ENCODE measurements at regions not wholly inside any gene's neighbourhood (a gene's known extent, or its start where the extent isn't known, plus 50 kb on each side); places are given as distances from the start of the nearest gene placed in this dataset.

DNA sequence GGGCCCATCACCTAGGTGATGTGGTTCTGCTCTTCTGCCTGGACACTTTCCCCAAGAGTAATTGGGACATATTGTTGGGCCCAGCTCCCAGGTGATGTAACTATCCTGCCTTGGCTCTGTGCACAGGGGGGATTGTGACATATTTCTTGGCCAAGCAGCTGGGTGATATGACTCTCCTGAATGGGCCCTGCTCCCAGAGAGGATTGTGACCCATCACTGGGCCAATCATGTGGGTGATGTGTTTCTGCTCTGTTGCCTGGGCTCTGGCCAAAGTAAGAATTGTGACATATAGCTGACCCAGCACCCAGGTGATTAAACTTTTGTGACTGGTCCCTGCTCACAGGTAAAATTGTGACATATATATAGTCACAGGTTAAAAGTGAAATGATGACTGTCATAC, 1904.9 kb downstream of the TP53TG3F start:
- ATAC-seq (peak; percentile 70), DNase-seq (ENCODE audit: low spot score) (peak; percentile 72)

DNA sequence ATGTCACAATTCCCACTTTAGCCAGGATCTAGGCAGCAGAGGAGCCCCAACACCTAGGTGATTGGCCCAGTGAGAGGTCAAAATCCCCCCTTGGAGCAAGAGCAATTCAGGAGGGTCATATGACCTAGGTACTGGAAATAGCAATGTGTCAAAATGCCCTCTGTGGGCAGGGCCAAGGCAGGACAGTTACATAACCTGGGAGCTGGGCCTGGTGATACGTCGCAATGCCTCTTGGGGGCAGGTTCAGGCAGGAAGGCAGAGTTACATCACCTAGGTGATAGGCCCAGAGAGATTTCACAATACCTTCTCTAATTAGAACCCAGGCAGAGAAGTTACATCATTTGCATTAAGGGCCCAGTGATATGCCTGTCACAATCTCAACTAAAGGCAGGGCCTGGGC, 1906.3 kb downstream of the TP53TG3F start:
- DNase-seq (ENCODE audit: low spot score) (peak; percentile 58), ATAC-seq (peak; percentile 45)

DNA sequence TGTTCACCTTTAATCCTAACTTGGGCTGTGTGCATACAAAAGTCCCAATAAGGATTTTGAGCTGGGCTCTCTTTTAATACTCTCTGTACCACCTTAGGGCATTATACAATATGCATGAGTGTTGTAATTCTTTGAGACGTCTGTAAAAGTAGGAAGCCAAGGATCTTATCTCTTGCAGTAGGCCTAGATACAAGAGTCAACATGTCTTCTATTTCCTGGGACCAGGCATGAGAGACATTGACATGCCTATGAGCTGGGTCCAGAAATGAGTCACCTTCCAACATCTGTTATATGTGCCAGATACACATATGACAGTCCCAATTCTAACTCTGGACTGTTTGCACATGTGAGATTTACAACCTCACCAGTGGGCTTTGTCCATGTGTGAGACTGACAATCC, 1911.2 kb downstream of the TP53TG3F start:
- DNase-seq (ENCODE audit: low spot score) (no peak), ATAC-seq (no peak)

DNA sequence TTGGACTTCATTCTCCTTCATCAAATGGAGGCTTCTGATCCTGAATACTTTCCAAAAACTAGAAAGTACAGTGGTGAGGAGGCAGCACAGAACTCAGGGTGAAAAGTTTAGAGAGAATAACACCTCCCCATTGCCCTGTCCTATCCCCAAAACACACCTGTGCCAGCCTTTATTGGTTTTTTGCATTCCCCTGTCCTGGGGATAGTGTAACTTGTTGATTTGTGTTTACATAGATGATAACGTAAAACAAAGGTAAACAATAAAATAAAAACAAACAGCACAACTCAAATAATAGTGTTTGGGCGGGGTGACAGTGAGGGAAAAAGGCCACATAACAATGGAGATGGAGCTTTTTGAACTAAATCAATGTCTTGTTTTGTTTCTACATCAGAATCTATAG, 1917.7 kb downstream of the TP53TG3F start:
- no peak for DNase-seq (ENCODE audit: low spot score)
- ATAC-seq: no peak

DNA sequence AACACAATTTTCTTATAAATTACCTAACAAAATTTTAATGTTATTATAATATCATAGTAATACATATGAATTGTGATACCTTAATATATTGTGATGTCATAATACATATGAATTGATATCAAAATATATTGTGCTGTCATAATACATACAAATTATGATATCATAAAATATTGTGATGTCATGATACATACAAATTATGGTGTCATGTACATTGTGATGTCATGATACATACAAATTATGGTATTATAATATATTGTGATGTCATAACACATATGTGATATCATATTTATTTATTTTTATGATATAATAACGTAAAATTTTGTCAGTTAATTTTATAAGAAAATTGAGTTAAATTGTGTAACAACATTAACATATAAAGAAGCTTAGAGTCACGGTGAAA, 1927.2 kb downstream of the TP53TG3F start:
- no peak for ATAC-seq
- DNase-seq (ENCODE audit: low spot score): no peak

DNA sequence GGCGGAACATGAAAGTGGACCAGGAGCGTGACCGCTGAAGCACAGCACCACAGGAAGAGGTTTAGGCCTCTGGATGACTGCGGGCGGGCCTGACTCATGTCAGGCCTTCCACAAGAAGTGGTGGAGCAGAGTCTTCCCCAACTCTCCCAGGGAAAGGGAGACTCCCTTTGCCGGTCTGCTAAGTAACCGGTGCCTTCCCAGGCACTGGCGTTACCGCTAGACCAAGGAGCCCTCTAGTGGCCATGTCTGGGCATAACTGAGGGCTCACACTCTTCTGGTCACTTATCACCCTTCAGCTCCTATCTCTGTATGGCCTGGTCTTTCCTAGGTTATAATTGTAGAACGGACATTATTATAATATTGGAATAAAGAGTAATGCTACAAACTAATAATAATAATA, 1931.9 kb downstream of the TP53TG3F start:
- DNase-seq (ENCODE audit: low spot score): peak; percentile 69
- ATAC-seq: peak; percentile 93

DNA sequence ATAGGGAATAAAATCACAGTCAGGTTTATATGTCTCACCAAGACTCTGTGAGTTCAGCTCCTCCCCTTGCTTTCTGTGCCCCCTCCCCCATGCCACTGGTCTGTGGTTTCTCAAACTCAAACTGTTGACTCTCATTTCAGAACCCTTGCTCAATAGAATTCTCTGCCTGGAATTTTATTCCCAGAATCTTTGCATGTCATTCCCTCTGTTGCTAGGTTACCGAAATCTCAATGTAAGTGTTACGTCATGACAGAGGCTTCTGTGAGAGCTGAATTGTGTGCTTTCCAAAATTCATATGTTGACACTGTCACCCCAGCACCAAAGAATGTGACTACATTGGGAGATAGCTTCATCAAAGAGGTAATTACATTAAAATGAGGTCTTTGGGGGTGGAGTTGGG, 1938.8 kb downstream of the TP53TG3F start:
- DNase-seq (ENCODE audit: low spot score) (no peak), ATAC-seq (no peak)

DNA sequence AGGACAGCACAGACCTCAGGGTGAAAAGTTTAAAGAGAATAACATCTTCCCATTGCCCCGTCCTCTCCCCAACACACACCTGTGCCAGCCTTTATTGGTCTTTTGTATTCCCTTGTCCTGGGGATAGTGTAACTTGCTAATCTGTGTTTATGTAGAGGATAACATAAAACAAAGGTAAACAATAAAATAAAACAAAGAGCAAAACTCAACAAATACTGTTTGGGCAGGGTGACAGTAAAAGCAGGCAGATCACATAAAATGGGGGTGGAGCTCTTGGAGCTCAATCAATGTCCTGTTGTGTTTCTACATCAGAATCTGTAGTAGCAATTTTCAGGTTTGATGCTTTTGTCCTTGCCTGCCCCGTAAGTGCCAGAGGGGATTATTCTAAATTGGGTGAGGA, 1939.7 kb downstream of the TP53TG3F start:
- ATAC-seq (no peak), DNase-seq (ENCODE audit: low spot score) (no peak)

DNA sequence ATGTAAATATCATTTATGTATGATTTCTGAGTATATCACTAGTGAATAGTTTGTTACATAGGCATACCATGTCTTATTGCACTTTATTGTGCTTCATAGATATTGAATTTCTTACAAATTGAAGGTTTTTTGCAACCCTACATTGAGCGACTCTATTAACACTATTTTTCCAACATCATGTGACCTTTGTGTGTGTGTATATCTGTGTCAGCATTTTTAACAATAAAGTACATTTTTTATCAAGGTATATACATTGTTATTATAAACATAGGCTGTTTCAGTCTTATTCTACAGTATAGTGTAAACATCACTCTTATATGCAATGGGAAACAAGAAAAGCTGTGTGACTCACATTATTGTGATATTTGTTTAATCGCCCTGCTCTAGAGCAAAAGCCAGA, 1944.9 kb downstream of the TP53TG3F start:
- no peak for DNase-seq (ENCODE audit: low spot score)

DNA sequence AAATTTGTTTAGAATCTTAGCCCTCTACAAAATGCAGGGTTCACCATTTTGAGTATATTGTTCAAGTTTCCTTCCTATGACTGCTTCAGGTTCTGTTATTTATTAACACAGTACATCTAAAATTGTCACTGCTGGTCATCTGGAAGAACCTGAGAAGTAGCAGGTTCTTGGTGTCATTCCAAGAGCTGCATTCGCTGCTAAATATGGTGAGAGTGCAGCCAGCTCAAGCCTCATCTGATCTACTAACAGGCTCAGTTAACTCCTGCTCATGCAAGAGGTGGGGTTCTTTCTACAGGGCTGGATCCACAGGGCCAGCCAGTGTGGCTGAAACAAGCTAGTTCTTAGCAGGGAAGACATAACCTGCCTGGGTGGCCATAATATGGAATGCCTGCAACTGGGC, 1946.1 kb downstream of the TP53TG3F start:
- DNase-seq (ENCODE audit: low spot score) (no peak), ATAC-seq (no peak)

More for the DNA sequence above, 1944.9 kb downstream of the TP53TG3F start:
- ATAC-seq: no peak

DNA sequence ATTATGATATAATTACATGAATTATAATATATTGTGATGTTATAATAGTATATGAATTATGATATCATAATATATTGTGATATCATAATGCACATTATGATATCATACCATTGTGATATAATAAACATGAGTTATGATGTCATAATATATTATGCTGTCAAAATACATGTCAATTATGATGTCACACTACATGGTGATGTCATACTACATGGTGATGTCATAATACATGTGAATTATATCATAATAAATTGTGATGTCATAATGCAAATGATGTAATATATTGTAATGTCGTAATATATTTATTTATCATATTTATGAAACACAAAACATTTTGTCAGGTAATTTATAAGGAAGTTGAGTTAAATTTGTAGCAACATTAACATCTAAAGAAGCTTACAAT, 1950.1 kb downstream of the TP53TG3F start:
- DNase-seq (ENCODE audit: low spot score) (no peak), ATAC-seq (no peak)

DNA sequence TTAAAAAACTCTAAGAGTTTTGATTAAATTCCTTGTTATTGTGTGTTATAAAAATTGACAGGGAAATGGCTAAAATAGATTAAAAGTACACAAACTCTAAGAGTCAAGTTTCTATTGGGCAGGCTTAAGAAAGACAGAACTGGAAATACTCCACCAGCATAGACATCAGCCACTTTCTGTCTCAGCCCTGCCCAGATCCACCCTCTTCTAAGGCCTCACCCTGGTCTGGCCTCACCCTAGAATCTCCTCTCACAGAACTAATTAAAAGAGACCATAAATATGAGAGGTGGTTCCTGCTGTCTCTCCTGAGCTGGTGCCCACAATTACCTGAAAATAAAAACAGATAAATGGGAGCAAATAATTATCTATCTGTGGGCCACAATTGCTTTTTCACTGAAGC, 1951.0 kb downstream of the TP53TG3F start:
- no peak for DNase-seq (ENCODE audit: low spot score)
- no peak for ATAC-seq

DNA sequence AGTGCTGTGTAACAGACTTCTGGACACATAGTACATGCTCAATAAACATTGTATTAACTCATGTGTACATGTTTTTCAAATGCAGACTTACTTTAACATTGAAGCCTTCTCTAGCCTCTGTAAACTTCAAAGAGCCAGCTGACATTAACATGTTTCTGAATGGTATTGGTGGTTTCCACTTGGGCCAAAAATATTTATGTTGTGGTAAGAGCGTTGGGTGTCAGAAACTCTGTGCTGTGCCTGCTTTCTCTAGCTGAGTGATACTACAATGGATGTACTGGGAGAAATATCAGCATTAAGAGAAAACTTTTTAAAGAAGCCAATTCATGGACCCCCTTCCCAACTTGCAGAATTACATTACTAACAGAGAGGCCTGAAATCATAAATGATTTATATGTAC, 1951.7 kb downstream of the TP53TG3F start:
- no peak for DNase-seq (ENCODE audit: low spot score)
- ATAC-seq: no peak

DNA sequence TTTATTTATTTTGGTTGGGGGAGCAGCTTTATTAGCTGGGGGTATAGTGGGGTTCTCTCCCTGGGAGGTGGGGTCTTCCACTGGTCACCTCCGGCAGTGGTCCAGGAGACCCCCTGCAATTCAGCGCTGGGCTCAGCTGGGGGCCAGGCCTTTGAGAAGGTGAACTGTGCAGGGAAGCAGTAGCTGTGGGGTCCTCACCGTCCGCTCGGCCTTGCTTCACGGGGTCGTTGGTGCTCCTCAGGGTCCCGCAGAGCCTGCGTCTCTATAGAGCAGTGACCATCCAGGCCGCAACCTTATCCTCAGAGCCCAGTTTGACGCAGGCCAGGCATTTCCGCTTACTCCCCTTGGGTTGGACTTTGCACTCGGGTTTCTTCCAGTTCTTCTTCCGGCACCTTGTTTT, 1954.7 kb downstream of the TP53TG3F start:
- no peak for DNase-seq (ENCODE audit: low spot score)
- no peak for ATAC-seq

DNA sequence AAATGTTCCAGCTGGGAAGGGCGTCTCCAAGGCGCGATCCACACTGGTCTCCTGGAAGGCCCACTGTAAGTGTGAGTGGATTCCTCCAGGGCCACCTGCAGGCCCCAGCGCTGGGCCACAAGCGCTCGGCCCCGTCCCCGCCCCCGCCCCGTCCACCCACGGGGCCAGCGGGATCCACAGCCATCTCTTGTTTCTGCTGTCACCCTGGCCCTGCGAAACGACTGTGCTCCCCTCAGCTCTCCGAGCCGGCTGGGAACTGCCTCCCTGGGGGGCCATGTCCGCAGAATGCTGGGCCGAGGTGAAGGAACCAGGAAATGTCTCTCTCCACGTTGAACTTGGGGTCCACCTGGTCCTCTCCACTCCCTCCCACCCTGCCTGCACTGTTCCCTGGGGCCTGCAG, 1955.2 kb downstream of the TP53TG3F start:
- no peak for ATAC-seq

DNA sequence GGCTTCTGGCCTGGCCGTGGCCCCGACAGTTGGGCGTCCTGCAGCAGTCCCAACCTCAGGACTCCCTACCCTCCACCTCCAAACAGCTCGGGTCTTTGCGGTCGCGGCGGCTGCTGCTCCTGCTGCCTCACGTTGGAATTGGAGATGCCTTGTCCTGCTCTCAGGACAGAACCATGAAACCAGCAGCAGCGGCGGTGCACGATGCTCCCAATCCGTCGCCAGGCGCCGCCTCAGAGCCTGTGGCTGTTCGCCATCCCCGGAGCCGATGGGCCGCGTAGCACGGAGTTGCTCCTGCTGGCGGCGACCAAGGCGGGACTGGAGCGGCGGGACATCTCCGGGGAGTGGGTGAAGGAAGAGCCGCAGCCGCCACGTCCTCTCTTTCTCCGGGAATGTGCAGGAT, 1965.9 kb downstream of the TP53TG3F start:
- no peak for ATAC-seq
- no peak for DNase-seq (ENCODE audit: low spot score)

More for the DNA sequence above, 1955.2 kb downstream of the TP53TG3F start:
- DNase-seq (ENCODE audit: low spot score): no peak

DNA sequence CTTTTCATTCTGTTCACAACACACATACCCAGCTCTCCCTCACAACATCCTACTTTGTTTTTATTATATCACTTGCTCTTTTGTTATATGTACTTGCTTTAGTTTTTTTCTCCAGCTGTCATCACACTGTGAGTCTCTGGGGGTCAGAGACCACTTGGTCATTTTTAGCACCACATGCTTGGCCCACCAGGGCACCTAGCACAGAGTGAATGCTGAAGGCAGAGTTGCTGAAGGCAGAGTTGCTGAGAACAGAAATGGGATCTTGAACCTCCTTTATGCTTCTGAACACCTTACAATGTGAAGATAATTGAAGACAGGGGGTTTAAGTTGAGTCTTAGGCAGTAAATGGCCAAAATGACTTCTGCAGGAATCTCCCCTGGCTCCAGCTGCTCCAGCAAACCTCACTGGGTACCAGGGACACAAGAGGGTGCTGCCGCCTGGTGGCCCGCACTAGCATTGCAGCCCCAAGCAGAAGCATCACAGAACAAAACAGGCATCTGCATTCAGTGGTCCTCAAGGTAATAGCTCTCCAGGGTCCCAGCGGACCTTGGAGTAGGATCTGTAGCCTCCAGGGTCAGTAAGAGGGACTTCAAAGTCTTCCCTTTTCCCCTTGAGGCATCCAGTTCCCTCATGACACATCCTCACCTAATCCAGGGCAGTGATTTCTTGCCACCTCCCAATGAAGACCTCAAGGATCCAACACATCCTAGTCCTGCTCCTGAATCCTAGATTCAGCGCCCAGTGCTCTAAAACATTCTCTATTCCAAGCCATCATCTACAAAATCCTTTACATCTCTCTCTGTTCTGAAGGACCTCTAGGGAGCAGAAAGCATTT, 1972.6 kb downstream of the TP53TG3F start:
- peak; percentile 97 for ATAC-seq
- DNase-seq (ENCODE audit: low spot score): no peak

DNA sequence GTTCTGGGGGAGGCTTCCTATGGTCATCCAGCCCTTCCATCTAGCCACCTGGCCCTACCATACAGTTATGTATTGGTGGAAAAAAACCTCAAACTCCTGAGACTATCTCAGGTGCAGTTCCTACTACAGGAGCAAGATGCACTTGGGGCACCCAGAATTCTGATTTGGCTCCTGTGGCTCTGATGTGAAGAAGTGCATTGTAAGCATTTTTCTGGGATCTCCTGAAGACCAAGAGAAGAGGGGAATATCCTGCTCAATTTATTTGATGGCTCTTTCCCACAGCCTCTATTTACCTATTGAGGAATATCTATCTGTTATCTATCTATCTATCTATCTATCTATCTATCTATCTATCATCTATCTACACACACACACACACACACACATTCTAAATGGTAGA, 1981.5 kb downstream of the TP53TG3F start:
- no peak for DNase-seq (ENCODE audit: low spot score)
- ATAC-seq: no peak

DNA sequence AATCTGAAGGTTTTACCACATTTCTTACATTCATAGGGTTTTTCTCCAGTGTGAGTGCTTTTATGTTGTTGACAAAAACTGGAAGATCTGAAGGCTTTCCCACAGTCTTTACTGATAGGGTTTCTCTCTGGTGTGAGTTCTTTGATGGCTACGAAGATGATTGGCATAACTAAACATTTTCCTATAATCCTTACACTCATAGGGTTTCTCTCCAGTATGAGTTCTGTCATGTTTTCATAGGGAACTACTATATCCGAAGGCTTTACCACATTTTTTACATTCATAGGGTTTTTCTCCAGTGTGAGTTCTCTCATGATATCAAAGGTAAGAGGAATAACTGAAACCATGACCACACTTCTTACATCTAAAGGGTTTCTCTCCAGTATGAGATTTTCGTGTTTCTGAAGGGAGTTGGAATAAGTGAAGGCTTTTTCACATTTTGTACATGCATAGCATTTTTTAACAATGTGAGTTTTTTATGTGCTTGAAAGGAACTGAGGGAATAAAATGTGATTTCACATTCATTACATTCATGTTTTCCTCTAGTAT, 1987.7 kb downstream of the TP53TG3F start:
- no peak for DNase-seq (ENCODE audit: low spot score)
- no peak for ATAC-seq

DNA sequence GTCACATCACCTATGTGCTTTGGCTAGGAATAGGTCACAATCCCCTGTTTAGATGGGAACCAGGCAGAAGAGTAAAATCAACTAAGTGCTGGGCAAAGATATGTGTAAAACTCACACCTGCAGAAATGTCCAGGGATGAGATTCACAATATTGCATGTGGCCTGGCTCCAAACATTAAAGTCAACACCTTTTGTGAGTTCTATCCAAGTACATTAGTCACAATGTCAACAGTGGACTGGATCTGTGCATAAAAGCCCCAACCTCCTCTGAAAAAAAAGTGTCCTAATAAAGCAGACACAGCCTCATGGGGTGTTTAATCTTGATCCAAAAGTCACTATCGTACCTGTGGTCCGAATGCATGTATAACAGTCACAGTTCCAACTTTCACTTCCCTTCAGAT, 1990.3 kb downstream of the TP53TG3F start:
- ATAC-seq: peak; percentile 20

DNA sequence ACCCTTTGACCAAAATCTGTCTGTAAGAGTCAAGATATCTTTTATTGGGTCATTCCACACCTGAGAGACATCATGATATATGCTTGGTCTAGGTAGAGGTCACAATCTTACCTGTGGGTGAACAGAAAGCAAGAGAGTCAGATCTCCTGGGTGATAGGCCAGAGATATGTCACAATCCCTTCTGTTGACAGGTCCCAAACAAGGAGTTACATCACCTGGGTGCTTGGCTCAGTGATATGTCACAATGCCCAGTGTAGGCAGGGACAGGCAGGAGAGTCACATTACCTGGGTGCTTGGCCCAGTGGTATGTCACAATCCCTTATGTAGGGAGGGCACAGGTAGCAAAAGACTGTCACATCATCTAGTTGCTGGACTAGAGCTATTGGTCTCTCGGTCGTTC, 1991.2 kb downstream of the TP53TG3F start:
- DNase-seq (ENCODE audit: low spot score) (no peak), ATAC-seq (peak; percentile 72)

More for the DNA sequence above, 1990.3 kb downstream of the TP53TG3F start:
- no peak for DNase-seq (ENCODE audit: low spot score)

DNA sequence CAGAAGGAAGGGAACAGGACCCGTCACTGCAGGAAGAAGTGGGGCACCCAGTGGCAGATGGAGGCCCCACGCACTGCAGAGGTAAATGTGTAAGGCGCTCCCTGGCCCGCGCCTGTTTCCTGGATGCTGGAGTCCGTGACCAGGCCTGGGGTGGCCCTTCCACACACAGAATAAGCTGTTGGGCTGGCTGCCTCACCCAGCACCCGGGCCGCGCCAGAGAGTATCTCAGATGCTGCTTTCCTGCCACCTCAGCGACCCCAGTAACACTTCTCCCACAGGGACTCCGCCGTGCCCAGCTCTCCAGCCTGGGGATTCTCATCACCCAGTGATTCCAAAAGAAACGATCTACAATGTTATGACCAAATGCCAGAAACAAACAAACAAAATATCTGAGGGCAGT, 1993.1 kb downstream of the TP53TG3F start:
- DNase-seq (ENCODE audit: low spot score): no peak
- ATAC-seq: no peak

DNA sequence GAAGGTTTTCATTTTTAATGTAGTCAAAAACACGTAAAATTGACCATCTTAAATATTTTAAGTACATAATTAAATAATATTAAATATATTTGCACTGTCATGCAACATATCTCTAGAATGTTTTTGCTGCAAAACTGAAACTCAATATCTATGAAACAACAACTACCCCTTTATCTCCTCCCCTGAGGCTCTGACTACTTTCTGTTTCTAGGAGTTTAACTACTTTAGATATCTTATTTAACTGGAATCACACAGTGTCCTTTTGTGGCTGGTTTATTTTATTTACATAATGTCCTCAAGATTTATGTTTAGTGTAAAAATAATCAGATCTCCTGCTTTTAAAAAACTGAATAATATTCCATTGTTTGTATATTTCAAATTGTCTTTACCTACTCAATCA, 2003.9 kb downstream of the TP53TG3F start:
- ATAC-seq: no peak

More for the DNA sequence above, 2003.9 kb downstream of the TP53TG3F start:
- no peak for DNase-seq (ENCODE audit: low spot score)

Measured in left lobe of liver (tissue), 2 donors.